Neural progenitor cell (in vitro differentiated cells): ENCODE measurements at regions not wholly inside any gene's neighbourhood (a gene's known extent, or its start where the extent isn't known, plus 50 kb on each side); places are given as distances from the start of the nearest gene placed in this dataset.
A peak's percentile ranks its signal among the peaks of the same experiment; 100 is the strongest.

Experiments used
- DNase-seq: peaks from one replicate; pipeline ENCODE4 v3.0.0-alpha.2; 2016; ENCODE audit warnings: low spot score
- H2AFZ ChIP-seq: fragments of 200-600 bp; sonication (generic); replicated peaks from 2 replicates; pipeline ENCODE4 v1.6.1; 2016; ENCODE audit warnings: antibody characterized with exemption
- H3F3A ChIP-seq: fragments of 200-600 bp; sonication (generic); 2 replicates; pipeline ENCODE4 v1.6.1; 2016; ENCODE audit warnings: antibody characterized with exemption, low read depth
- H3K27ac ChIP-seq: fragments of 200-600 bp; sonication (generic); 2 replicates; pipeline ENCODE4 v1.5.1; 2016; ENCODE audit warnings: mild to moderate bottlenecking
- H3K27me3 ChIP-seq: fragments of 200-600 bp; sonication (generic); 2 replicates; pipeline ENCODE4 v1.6.1; 2016; ENCODE audit warnings: mild to moderate bottlenecking, moderate library complexity
- H3K36me3 ChIP-seq: fragments of 200-600 bp; sonication (generic); 2 replicates; pipeline ENCODE4 v1.5.1; 2016
- H3K4me1 ChIP-seq: fragments of 200-600 bp; sonication (generic); 2 replicates; pipeline ENCODE4 v1.6.1; 2016; ENCODE audit warnings: mixed run types
- H3K4me2 ChIP-seq: fragments of 200-600 bp; sonication (generic); 2 replicates; pipeline ENCODE4 v1.6.1; 2016
- H3K4me3 ChIP-seq: fragments of 200-600 bp; sonication (generic); 2 replicates; pipeline ENCODE4 v1.5.1; 2016
- H3K79me2 ChIP-seq: fragments of 200-600 bp; sonication (generic); 2 replicates; pipeline ENCODE4 v1.6.1; 2016; ENCODE audit warnings: low read depth
- H3K9ac ChIP-seq: fragments of 200-600 bp; sonication (generic); 2 replicates; pipeline ENCODE4 v1.6.1; 2016
- H3K9me3 ChIP-seq: fragments of 200-600 bp; sonication (generic); 2 replicates; pipeline ENCODE4 v1.5.1; 2016; ENCODE audit warnings: low read depth
- H4K20me1 ChIP-seq: fragments of 200-600 bp; sonication (generic); 2 replicates; pipeline ENCODE4 v1.6.1; 2016; ENCODE audit warnings: low read depth
- H3K27ac Mint-ChIP-seq: 3 replicates; pipeline ENCODE4 v1.8.0; 2021; ENCODE audit warnings: mixed read lengths
- H3K27me3 Mint-ChIP-seq: 2 replicates; pipeline ENCODE4 v1.8.0; 2022; ENCODE audit warnings: low read depth, mild to moderate bottlenecking, inconsistent platforms, moderate library complexity, mixed read lengths; ENCODE audit not compliant: insufficient read depth
- H3K36me3 Mint-ChIP-seq: 3 replicates; pipeline ENCODE4 v1.8.0; 2021; ENCODE audit warnings: mixed read lengths
- H3K4me1 Mint-ChIP-seq: 3 replicates; pipeline ENCODE4 v1.8.0; 2021; ENCODE audit warnings: mixed read lengths
- H3K4me3 Mint-ChIP-seq: 3 replicates; pipeline ENCODE4 v1.8.0; 2021; ENCODE audit warnings: mild to moderate bottlenecking, moderate library complexity, mixed read lengths
- H3K9me3 Mint-ChIP-seq: 3 replicates; pipeline ENCODE4 v1.8.0; 2020; ENCODE audit warnings: mixed read lengths
- EZH2 ChIP-seq: fragments of 200-600 bp; sonication (generic); IDR thresholded peaks from 2 replicates; pipeline ENCODE4 v1.6.1; 2017; ENCODE audit warnings: antibody characterized with exemption, mild to moderate bottlenecking, moderate library complexity
- EZH2phosphoT487 ChIP-seq: fragments of 200-600 bp; sonication (generic); IDR thresholded peaks from 2 replicates; pipeline ENCODE4 v1.6.1; 2017; ENCODE audit warnings: antibody characterized with exemption
- TF ChIP-seq, protein P1 (sequence below): fragments of 200-600 bp; sonication (generic); IDR thresholded peaks from 2 replicates; pipeline ENCODE4 v1.5.1; 2017; ENCODE audit warnings: antibody characterized with exemption, mild to moderate bottlenecking

DNA sequence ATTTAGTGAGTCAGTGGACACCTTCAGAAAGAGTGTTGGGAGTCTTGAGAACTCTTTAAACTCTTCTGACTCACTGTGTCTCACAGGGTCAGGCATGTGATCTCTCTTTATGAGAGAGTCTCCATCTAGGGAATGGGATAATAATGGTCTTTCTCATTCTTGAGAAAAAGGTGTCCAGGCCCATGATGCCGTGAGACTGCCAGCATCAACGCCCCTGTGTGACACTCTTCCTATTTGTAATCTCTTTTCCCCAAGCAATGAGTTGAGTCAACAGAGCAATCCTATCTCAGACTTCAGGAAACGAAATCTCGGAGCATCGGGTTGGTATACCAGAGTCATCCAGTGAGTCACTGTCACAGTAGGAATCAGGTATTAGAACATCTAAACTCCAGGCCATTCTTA lies 82.3 kb upstream of the BMP2 start:
- Histone ChIP-seq H3K4me3 (no peak overlapping the region), H2AFZ (no peak overlapping the region), H3K36me3 (peaks cover 2% of the 10 kb centered on the region), H3K27ac (no peak overlapping the region), H3K4me1 (no peaks in the 10 kb centered on the region), H3K4me2 (no peak overlapping the region), H3F3A (no peaks in the 10 kb centered on the region), H3K9ac (no peak overlapping the region), H3K9me3 (no peaks in the 10 kb centered on the region), H3K27me3 (no peaks in the 10 kb centered on the region), H3K79me2 (no peaks in the 10 kb centered on the region), H4K20me1 (no peaks in the 10 kb centered on the region)
- no peaks in the 10 kb centered on the region for H3K36me3 Mint-ChIP-seq
- H3K4me3 Mint-ChIP-seq, result no peak overlapping the region
- peaks cover 6% of the 10 kb centered on the region for H3K4me1 Mint-ChIP-seq
- no peaks in the 10 kb centered on the region for H3K27me3 Mint-ChIP-seq
- no peak for TF ChIP-seq EZH2phosphoT487
- no peak for TF ChIP-seq EZH2
- TF ChIP-seq, protein P1, sequence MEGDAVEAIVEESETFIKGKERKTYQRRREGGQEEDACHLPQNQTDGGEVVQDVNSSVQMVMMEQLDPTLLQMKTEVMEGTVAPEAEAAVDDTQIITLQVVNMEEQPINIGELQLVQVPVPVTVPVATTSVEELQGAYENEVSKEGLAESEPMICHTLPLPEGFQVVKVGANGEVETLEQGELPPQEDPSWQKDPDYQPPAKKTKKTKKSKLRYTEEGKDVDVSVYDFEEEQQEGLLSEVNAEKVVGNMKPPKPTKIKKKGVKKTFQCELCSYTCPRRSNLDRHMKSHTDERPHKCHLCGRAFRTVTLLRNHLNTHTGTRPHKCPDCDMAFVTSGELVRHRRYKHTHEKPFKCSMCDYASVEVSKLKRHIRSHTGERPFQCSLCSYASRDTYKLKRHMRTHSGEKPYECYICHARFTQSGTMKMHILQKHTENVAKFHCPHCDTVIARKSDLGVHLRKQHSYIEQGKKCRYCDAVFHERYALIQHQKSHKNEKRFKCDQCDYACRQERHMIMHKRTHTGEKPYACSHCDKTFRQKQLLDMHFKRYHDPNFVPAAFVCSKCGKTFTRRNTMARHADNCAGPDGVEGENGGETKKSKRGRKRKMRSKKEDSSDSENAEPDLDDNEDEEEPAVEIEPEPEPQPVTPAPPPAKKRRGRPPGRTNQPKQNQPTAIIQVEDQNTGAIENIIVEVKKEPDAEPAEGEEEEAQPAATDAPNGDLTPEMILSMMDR, result no peak
- DNase-seq, result no peak
- no peaks in the 10 kb centered on the region for H3K9me3 Mint-ChIP-seq
- H3K27ac Mint-ChIP-seq, result no peak overlapping the region

DNA sequence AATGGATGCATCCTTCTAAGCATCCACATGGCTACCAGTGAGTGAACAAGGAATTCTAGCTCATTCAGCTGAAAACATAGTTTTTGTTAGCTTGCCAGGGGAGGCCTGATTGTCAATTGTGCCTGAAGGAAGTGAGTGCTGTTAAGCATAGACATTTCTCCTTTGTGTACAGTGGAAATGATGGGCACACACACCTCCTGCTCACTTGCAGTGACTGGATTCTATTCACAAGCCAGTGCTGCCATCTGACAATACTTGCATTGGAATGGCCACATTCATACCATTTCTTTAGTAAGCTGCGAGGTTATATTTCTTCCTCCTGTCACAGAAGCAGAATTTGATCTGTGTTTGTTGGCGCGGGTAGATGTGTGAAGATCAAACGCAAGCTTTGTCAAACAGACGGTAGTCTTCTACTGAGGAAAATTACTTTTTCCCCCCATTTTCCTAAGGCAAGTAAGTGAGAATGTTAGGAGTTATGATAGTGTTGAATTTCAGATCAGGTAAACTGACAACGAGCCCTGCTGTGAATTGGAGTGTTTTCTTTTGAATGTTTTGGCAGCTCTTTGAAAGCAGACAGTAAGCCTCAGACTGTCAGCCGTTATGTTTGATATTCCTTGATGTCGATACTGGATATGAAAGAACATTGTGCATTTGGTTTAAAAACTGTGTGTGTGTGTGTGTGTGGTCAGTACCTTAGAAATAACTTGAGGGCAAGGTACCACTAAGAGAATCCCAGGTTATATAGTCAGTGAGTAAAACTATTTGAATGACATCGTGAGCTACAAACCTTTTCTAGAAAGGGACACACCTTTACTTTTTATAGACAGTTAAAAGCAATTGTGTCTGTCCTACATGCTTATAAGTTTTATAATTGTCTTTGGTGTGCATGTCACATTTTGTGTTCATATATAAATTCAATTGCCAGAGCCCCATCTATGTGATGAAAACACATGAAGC lies 84.2 kb upstream of the BMP2 start:
- peak; percentile 15 for DNase-seq
- Mint-ChIP-seq H3K27me3 (peaks cover 1% of the 10 kb centered on the region), H3K27ac (no peak overlapping the region), H3K9me3 (no peaks in the 10 kb centered on the region), H3K36me3 (no peaks in the 10 kb centered on the region), H3K4me1 (peaks cover 6% of the 10 kb centered on the region), H3K4me3 (no peak overlapping the region)
- Histone ChIP-seq H2AFZ (no peak overlapping the region), H3K27me3 (no peaks in the 10 kb centered on the region), H3K4me2 (no peak overlapping the region), H3F3A (no peaks in the 10 kb centered on the region), H3K36me3 (no peaks in the 10 kb centered on the region), H3K9me3 (no peaks in the 10 kb centered on the region), H3K4me3 (no peak overlapping the region), H3K4me1 (no peaks in the 10 kb centered on the region), H3K9ac (no peak overlapping the region), H4K20me1 (no peaks in the 10 kb centered on the region), H3K79me2 (no peaks in the 10 kb centered on the region), H3K27ac (no peak overlapping the region)
- TF ChIP-seq, protein P1, result no peak
- TF ChIP-seq EZH2, result no peak
- no peak for TF ChIP-seq EZH2phosphoT487

DNA sequence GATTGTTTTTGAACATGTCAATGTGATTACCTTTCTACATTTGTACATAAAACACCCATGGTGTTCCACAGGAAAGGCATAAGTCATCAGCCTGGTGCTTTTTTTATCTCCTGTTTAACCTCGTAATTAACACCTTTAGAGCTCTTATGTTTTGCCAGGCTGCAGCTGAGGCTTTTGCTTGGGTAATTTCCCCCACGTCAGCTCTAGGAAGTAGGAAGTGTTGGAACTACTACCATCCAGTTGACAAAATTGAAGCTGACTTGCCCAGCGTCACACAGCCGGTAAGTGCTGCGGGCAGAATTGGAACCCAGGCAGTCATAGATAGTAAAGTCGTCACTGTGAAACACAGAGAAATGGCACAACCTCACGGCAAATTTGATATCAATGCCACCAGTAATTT lies 86.6 kb upstream of the BMP2 start:
- DNase-seq, result no peak
- Histone ChIP-seq H3K4me2 (no peak overlapping the region), H3K9me3 (no peaks in the 10 kb centered on the region), H3K27ac (no peak overlapping the region), H3K9ac (no peak overlapping the region), H3K4me1 (no peaks in the 10 kb centered on the region), H3K36me3 (no peaks in the 10 kb centered on the region), H3K4me3 (no peak overlapping the region), H2AFZ (no peak overlapping the region), H4K20me1 (no peaks in the 10 kb centered on the region), H3F3A (no peaks in the 10 kb centered on the region), H3K27me3 (no peaks in the 10 kb centered on the region), H3K79me2 (no peaks in the 10 kb centered on the region)
- peaks cover 6% of the 10 kb centered on the region for H3K4me1 Mint-ChIP-seq
- no peak overlapping the region for H3K27ac Mint-ChIP-seq
- H3K9me3 Mint-ChIP-seq, result no peaks in the 10 kb centered on the region
- peaks cover 2% of the 10 kb centered on the region for H3K27me3 Mint-ChIP-seq
- TF ChIP-seq EZH2 (no peak), EZH2phosphoT487 (no peak)
- TF ChIP-seq, protein P1, result no peak
- no peak overlapping the region for H3K4me3 Mint-ChIP-seq
- no peaks in the 10 kb centered on the region for H3K36me3 Mint-ChIP-seq
